ENCODE measurements at regions not wholly inside any gene's neighbourhood (a gene's known extent, or its start where the extent isn't known, plus 50 kb on each side); places are given as distances from the start of the nearest gene placed in this dataset.

GRCh38 chr21:15190412-15190811 is 125.6 kb upstream of the NRIP1 start:
- no peak for FAIRE-seq
- TF ChIP-seq TAF1 (IDR thresholded peaks at IDR 0.05; ENCODE audit: borderline replicate concordance, low read depth, low read length) (no peak), POLR2AphosphoS5 (IDR thresholded peaks at IDR 0.05; ENCODE audit: low read depth, low read length) (no peak), POLR2A (IDR thresholded peaks at IDR 0.05; ENCODE audit: low read depth, low read length) (no peak)
- no peak for DNase-seq (ENCODE audit: insufficient read length)

GRCh38 chr21:15190837-15191236 is 126.0 kb upstream of the NRIP1 start:
- no peak for TF ChIP-seq POLR2AphosphoS5 (IDR thresholded peaks at IDR 0.05; ENCODE audit: low read depth, low read length)
- TF ChIP-seq TAF1 (IDR thresholded peaks at IDR 0.05; ENCODE audit: borderline replicate concordance, low read depth, low read length), result no peak
- no peak for TF ChIP-seq POLR2A (IDR thresholded peaks at IDR 0.05; ENCODE audit: low read depth, low read length)
- DNase-seq (ENCODE audit: insufficient read length), result no peak
- FAIRE-seq, result no peak

GRCh38 chr21:15191342-15191741 is 126.5 kb upstream of the NRIP1 start:
- FAIRE-seq, result no peak
- no peak for TF ChIP-seq TAF1 (IDR thresholded peaks at IDR 0.05; ENCODE audit: borderline replicate concordance, low read depth, low read length)
- TF ChIP-seq POLR2AphosphoS5 (IDR thresholded peaks at IDR 0.05; ENCODE audit: low read depth, low read length), result no peak
- no peak for TF ChIP-seq POLR2A (IDR thresholded peaks at IDR 0.05; ENCODE audit: low read depth, low read length)

GRCh38 chr21:15192243-15192642 is 127.4 kb upstream of the NRIP1 start:
- DNase-seq (ENCODE audit: insufficient read length), result no peak
- FAIRE-seq, result no peak
- TF ChIP-seq POLR2AphosphoS5 (IDR thresholded peaks at IDR 0.05; ENCODE audit: low read depth, low read length) (no peak), POLR2A (IDR thresholded peaks at IDR 0.05; ENCODE audit: low read depth, low read length) (no peak)

More at GRCh38 chr21:15191342-15191741, 126.5 kb upstream of the NRIP1 start:
- DNase-seq (ENCODE audit: insufficient read length), result no peak

- FAIRE-seq (no peak), DNase-seq (ENCODE audit: insufficient read length) (no peak)
- TF ChIP-seq TAF1 (IDR thresholded peaks at IDR 0.05; ENCODE audit: borderline replicate concordance, low read depth, low read length), result no peak
- no peak for TF ChIP-seq POLR2A (IDR thresholded peaks at IDR 0.05; ENCODE audit: low read depth, low read length)
- TF ChIP-seq POLR2AphosphoS5 (IDR thresholded peaks at IDR 0.05; ENCODE audit: low read depth, low read length), result no peak
These were observed 129.1 kb upstream of the NRIP1 start for GRCh38 chr21:15193937-15194336.

GRCh38 chr21:15195104-15195503 is 130.3 kb upstream of the NRIP1 start:
- no peak for DNase-seq (ENCODE audit: insufficient read length)
- TF ChIP-seq POLR2AphosphoS5 (IDR thresholded peaks at IDR 0.05; ENCODE audit: low read depth, low read length) (no peak), POLR2A (IDR thresholded peaks at IDR 0.05; ENCODE audit: low read depth, low read length) (no peak), TAF1 (IDR thresholded peaks at IDR 0.05; ENCODE audit: borderline replicate concordance, low read depth, low read length) (no peak)
- no peak for FAIRE-seq

- FAIRE-seq, result no peak
These were observed 131.0 kb upstream of the NRIP1 start for GRCh38 chr21:15195768-15196167.

GRCh38 chr21:15197696-15198095 is 132.9 kb upstream of the NRIP1 start:
- TF ChIP-seq POLR2A (IDR thresholded peaks at IDR 0.05; ENCODE audit: low read depth, low read length), result no peak
- no peak for TF ChIP-seq TAF1 (IDR thresholded peaks at IDR 0.05; ENCODE audit: borderline replicate concordance, low read depth, low read length)
- no peak for TF ChIP-seq POLR2AphosphoS5 (IDR thresholded peaks at IDR 0.05; ENCODE audit: low read depth, low read length)
- DNase-seq (ENCODE audit: insufficient read length), result no peak
- no peak for FAIRE-seq

More at GRCh38 chr21:15195768-15196167, 131.0 kb upstream of the NRIP1 start:
- DNase-seq (ENCODE audit: insufficient read length), result no peak
- TF ChIP-seq POLR2AphosphoS5 (IDR thresholded peaks at IDR 0.05; ENCODE audit: low read depth, low read length), result no peak
- TF ChIP-seq POLR2A (IDR thresholded peaks at IDR 0.05; ENCODE audit: low read depth, low read length), result no peak
- TF ChIP-seq TAF1 (IDR thresholded peaks at IDR 0.05; ENCODE audit: borderline replicate concordance, low read depth, low read length), result no peak

GRCh38 chr21:15199414-15200383 is 134.9 kb upstream of the NRIP1 start:
- DNase-seq (ENCODE audit: insufficient read length), result no peak
- no peak for FAIRE-seq
- TF ChIP-seq POLR2A (IDR thresholded peaks at IDR 0.05; ENCODE audit: low read depth, low read length) (no peak), TAF1 (IDR thresholded peaks at IDR 0.05; ENCODE audit: borderline replicate concordance, low read depth, low read length) (no peak), POLR2AphosphoS5 (IDR thresholded peaks at IDR 0.05; ENCODE audit: low read depth, low read length) (no peak)

- TF ChIP-seq POLR2AphosphoS5 (IDR thresholded peaks at IDR 0.05; ENCODE audit: low read depth, low read length) (no peak), POLR2A (IDR thresholded peaks at IDR 0.05; ENCODE audit: low read depth, low read length) (no peak)
- FAIRE-seq (no peak), DNase-seq (ENCODE audit: insufficient read length) (no peak)
These were observed 138.9 kb upstream of the NRIP1 start for GRCh38 chr21:15203740-15204139.

- FAIRE-seq, result no peak
- DNase-seq (ENCODE audit: insufficient read length), result no peak
- TF ChIP-seq POLR2AphosphoS5 (IDR thresholded peaks at IDR 0.05; ENCODE audit: low read depth, low read length) (no peak), POLR2A (IDR thresholded peaks at IDR 0.05; ENCODE audit: low read depth, low read length) (no peak), TAF1 (IDR thresholded peaks at IDR 0.05; ENCODE audit: borderline replicate concordance, low read depth, low read length) (no peak)
These were observed 139.6 kb upstream of the NRIP1 start for GRCh38 chr21:15204140-15204969.

Data from GM12892 (cell line).